Transverse colon (tissue), 3 donors: ENCODE measurements at regions not wholly inside any gene's neighbourhood (a gene's known extent, or its start where the extent isn't known, plus 50 kb on each side); places are given as distances from the start of the nearest gene placed in this dataset.

Source experiments
- CTCF ChIP-seq, 5 experiments: fragments of 200-600 bp in 3 of 5; fragments of 450-650 bp in 2 of 5; sonication (generic) in 3 of 5; IDR thresholded peaks; 1 replicate in 2 of 5; 2 replicates in 3 of 5; pipeline ENCODE4 v1.5.1; 2016 to 2017; ENCODE audit warnings: antibody characterized with exemption in 5 of 5, inconsistent platforms in 3 of 5, mild to moderate bottlenecking in 2 of 5, moderate library complexity in 1 of 5
- POLR2A ChIP-seq: fragments of 450-650 bp; IDR thresholded peaks from one replicate; pipeline ENCODE4 v1.6.1; 2016; ENCODE audit warnings: antibody characterized with exemption, mild to moderate bottlenecking, moderate library complexity

GRCh38 chr4:157934151-157934550 lies 238.7 kb downstream of the GASK1B start:
- TF ChIP-seq CTCF (IDR thresholded peaks at IDR 0.05) (no peak), POLR2A (no peak)
